T47D (cell line): ENCODE measurements at regions not wholly inside any gene's neighbourhood (a gene's known extent, or its start where the extent isn't known, plus 50 kb on each side); places are given as distances from the start of the nearest gene placed in this dataset.
A peak's percentile ranks its signal among the peaks of the same experiment; 100 is the strongest.

Experiments
- DNase-seq, 2 experiments: peaks; one replicate each; pipeline versions ENCODE4 v3.0.0 to v3.0.0-alpha.2; 2011 to 2012; ENCODE audit warnings: low read depth in 1 of 2, low spot score in 1 of 2
- JUND ChIP-seq: IDR thresholded peaks from 2 replicates; pipeline ENCODE4 v1.6.1; 2012; ENCODE audit warnings: low read depth
- in situ Hi-C: cut with HindIII; loops from 2 replicates; pipeline ENCODE4 v1.10.0; 2016; ENCODE audit warnings: low sequenced_read_pairs, low pct_unique_long_range_greater_than_20kb

DNA sequence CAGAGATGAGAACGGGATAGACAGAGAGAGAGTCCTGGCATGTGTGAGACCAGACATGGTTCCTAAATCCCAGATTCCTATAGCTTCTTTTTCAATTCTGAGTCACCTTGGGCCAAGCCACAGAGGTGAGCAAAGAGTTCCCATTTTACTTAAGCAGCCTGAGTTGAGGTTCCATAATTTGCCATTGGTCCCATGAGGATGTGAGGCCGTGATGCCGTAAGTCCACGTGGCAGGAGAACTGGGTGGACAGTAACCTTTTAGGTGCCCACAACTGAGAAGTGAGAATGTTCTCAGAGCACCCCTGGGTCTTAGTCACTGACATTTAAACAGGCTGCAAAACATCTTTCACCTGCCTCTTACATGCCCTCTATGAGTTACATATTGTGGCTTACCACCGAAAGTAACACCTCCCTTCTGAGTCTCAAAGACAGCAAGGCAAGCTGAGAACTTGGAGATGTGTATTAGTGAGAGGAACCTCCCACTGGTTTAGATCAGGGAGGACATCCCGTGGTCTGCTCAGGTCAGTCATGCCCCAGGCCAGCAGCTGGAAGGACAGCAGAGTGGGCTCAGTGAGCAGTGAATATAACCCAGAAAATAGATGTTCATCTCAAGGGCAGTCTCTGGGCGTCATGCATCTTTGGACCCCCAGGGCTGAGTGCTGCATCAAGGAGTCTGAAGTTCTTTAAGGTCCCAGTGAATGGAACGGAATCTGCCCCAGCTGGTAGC lies 127.9 kb upstream of the LGALSL start:
- TF ChIP-seq JUND, result no peak
- DNase-seq, result no peak
- in situ Hi-C loops, result no loop called here

DNA sequence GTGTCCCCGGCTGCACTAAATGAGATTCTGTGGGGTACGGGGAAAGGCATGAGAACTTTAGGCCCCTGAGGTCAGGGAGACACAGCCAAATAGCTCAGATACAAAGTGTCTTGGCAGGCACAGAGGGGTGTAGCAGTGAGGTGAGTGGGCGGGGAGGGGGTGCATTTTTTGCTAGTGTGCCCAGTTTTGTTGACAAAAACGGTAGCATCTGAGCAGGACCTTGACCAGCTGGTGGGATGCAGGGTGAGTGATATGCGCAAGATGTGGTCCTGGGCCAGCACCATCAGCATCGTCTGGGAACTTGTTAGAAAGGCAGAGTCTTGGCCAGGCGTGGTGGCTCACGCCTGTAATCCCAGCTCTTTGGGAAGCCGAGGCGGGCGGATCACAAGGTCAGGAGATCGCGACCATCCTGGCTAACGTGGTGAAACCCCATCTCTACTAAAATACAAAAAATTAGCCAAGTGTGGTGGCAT lies 127.3 kb upstream of the LGALSL start:
- in situ Hi-C loops, result no loop called here

DNA sequence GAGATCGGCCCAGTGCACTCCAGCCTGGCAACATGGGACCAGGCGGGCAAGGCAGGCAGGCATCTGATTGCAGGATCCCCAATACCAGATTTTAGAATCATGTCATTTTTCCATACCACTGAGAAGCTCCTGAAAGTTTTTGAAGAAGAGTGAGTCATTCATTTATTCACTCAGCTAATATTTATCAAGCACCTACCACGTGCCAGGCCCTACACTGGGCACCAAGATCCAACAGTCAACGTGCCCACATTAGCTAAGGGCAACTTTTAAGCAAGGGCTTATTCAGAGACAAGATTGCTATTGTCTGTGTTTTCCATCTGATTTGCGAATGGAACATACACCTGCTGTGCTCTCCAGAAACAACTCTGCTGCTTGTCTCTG lies 126.8 kb upstream of the LGALSL start:
- in situ Hi-C loops, result no loop called here
- TF ChIP-seq JUND, result no peak
- no peak for DNase-seq

More for the DNA sequence above, 127.3 kb upstream of the LGALSL start:
- no peak for TF ChIP-seq JUND
- DNase-seq, result no peak

DNA sequence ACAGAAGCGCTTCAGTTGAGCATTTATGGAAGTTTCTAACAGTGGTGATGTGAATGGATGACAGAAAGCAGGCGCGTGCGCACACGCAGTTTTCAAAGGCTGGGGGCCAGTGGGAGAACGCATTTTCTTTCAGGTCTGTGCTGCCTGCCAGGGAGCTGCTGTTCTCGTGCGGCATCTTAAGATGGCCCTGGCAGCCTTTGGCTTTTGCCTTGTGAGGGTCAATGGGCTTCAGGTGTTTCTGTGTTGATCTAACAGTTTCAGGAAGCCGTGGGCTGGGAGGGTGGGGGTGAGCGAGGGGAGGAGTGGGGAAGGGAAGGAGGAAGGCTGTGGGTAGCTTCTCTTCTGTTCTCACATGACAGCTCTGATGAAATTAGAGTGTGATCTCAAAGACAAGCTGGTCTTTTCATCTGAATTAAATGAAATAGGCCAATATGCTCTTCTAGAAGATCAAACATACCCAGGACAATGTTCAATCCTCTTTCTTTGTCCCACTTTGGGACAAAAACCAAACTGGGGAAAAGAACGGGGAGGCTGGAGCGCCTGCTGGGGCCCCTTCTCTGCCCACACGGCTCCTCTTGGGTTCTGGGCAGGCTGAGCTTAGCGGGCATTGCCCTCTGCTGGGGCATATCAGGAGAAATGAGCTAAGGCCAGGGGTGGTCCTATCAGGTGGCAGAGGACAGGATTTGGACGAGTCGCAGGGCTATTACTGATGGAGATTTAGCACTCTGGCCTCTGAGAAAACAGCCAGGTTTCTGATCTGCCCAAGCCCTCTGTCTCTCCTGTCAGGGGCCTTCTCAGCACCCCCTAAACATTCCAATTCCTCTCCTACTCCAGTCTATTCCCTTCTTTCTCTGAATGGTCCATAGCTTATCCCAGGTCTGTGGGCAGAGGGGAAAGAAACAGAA lies 126.2 kb upstream of the LGALSL start:
- in situ Hi-C loops, result no loop called here
- no peak for DNase-seq
- no peak for TF ChIP-seq JUND

DNA sequence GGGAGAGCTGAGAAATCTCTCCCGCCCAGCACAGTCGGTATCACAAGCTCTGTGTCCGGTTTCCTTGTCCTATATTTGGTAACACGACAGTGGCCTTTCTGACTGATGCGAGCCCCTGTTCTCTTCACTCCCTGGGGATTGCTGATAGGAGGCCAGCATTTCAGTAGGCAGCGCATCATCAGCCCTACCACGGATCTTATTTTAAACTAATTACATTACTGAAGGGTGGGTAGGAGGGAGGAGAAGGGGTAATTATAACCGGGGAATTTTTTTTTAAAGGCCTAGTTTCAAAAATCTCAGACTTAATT lies 125.6 kb upstream of the LGALSL start:
- no peak for TF ChIP-seq JUND
- DNase-seq, result no peak
- in situ Hi-C loops, result no loop called here

DNA sequence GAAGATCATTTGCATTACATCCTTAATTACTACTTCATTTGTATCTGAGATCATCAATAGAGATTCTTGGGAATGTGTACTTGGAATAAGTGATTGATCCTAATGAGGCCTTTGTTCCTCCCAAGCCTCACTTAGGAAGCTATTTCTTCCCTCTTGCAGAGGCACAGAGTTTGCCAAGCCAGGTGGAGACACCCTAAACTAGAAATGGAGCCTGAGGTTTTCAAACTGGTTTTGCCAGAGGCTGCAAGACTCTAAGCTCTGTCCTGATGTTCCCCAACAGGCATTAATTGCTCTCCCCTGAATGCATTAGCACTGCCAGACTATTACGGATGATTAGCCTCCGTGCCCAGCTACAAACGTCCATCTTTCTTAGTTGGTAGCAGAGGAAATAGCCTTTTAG lies 125.2 kb upstream of the LGALSL start:
- DNase-seq, result no peak
- in situ Hi-C loops, result no loop called here
- no peak for TF ChIP-seq JUND

DNA sequence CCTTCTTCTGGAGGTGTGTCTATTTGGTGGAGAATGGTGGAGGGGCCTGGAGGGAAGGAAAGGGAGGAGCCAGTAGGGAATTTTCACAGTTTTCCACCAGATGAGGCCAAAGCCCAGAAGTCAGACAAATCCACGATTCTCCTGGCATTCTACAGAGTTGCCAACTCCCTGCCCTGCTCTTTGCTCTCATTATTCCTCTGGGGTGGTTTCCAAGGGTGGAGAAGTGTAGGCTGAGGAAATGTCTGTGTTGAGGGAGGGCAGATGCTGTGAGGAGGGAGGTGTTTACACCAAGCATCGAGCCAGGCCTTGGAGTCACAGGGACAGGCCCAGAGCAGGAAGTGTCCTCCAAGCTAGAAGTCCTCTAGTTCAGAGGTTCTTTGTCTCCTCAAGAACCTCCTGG lies 124.1 kb upstream of the LGALSL start:
- in situ Hi-C loops, result no loop called here
- DNase-seq, result no peak
- no peak for TF ChIP-seq JUND

DNA sequence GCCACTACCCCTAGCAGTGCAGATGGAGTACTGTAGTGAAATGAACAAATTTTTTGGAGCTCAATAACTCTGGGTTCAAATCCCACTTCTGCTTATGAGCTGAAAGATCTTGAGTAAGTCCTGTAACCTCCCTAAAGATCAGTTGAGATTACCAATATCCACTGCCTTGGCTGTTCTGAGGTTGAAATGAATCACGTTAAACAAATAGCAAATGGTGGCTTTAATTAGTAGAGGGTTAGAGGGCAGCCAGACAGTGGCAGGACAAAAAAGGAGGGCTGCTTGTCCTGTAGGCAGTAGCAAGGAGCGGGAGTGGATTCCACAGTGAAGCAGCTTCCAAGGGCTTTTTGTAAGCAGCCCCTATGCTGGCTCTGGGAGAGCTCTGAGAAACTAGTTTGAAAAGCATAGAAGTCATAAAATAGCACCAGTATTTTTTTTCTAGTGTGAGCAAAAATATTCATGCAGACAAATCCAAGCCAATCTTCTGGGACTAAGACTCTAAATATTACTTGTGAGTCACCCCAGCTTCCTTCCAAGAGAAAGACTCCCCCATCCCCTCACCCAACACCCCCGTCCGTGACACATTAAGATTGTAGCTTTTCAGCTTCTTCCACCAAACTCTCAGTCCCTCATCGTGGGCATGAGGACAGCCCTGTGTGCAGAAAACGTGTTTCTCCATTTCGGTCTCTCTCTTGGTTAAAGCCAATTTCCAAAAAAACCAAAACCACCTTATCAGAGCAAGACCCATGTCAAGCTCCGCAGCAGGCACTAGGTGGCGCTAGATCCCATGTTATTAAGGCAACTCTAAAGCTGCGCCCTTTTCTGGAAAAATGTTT lies 123.5 kb upstream of the LGALSL start:
- peak; percentile 11 to 72 for DNase-seq
- in situ Hi-C loops, result no loop called here
- TF ChIP-seq JUND, result no peak

DNA sequence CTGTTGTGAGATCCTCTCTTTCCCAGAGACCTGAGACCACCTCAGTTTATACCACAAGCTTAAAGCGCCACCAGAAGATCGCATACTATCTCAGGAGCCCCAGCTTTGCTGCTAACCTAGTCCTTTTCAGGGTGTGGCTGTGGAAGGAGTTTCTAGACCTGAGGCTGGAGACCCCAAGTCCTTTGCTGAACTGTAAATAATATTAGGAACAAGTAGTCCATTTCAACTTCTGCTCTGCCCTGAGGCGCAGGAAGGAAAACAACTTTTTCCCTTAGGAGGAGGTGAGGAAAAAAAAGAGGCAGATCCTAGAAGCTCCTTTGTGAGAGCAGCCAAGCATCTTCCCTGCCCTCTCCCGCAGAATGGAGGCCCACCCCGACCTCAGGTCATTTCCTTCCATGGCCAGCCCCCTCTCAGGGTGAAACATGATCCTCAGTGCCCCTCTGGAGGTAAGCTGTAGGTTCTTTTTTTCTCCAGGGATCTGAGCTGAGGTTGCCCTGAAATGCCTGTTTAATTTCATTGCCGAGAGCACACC lies 122.8 kb upstream of the LGALSL start:
- no peak for DNase-seq
- TF ChIP-seq JUND, result no peak
- in situ Hi-C loops, result no loop called here

DNA sequence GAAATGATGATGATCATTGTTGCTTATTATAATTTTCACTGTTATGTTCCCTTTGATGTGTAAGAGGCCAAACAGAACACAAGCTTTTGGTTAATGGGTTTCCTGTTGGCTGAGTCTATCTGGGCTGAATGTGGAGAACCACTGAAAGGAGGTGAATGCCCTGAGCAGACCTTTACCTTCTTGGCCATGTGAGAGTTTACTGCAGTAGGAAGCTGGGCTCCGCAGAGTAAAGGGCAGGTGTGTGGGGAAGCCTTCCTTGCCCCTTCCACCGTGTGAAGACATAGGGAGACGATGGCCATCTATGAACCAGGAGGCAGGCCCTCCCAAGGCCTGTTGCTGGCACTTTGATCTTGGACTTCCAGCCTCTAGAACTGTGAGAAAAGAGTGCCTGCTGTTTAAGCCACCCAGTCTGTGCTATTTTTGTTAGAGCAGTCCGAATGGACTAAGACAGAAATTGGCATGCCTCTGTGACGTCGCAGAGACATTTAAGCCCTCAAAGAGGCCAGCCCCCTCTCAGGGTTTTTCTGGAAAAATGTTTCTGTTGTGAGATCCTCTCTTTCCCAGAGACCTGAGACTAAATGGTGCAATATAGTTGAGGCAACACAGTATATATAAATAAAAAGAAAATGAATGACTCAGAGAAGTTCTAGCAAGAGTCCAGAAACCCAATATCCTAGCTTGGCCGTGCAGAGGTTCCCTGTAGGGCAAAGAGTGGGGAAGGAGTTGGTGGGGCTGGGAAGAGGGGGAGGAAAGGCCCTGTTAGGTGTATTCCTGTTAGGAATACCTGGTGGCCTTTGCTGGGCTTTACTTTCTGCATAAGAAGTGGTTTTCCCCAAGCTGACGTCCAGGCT lies 121.9 kb upstream of the LGALSL start:
- no peak for TF ChIP-seq JUND
- DNase-seq, result no peak
- in situ Hi-C loops, result no loop called here

DNA sequence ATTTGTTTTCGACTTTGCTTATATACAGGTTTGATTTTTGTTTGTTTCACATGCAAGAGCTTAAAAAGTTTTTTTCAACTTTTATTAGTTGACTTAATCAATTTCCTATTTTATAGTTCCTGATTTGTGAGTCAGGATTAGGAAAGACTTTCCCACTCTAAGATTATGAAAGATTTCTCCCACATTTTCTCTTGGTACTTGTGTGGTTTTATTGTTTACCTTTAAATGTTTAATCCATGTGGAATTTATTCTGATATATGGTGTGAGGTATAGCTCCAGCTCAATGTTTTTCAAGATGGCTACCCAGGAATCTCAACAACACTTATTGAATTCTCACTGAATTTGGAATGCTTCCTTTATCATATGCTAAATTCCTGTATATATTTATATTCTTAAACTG lies 117.8 kb upstream of the LGALSL start:
- TF ChIP-seq JUND, result no peak
- in situ Hi-C loops, result no loop called here
- no peak for DNase-seq

DNA sequence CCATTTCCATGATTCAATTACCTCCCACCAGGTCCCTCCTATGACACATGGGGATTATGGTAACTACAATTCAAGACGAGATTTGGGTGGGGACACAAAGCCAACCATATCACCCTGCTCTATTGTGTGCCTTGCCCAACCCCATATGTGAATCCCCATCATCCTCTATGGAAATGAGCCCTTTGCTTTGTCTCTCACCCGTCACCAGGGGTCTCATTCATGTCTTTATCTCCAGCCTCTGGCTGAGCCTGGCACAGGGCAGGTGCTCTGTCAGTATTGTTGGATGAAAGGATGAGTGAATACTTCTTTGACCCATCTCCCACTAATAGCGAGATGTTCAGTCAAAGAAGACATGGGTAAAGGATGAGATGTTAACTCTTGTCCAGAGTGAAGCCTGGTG lies 116.6 kb upstream of the LGALSL start:
- TF ChIP-seq JUND, result no peak
- no peak for DNase-seq
- in situ Hi-C loops, result no loop called here
